Gastrocnemius medialis (tissue), 4 donors: ENCODE measurements at regions not wholly inside any gene's neighbourhood (a gene's known extent, or its start where the extent isn't known, plus 50 kb on each side); places are given as distances from the start of the nearest gene placed in this dataset.

Source experiments
- ATAC-seq, 2 donors: fragments of 150-250 bp; one replicate each; pipeline ENCODE4 v1.9.1; 2016
- DNase-seq, 2 donors: peaks; one replicate each; pipeline ENCODE4 v3.0.0-alpha.2; 2019
- H3K27ac ChIP-seq, 4 donors: fragments of 200-600 bp; sonication (generic); 1 replicate in 1 of 4; 2 replicates in 3 of 4; pipeline ENCODE4 v1.5.1; 2016 to 2018; ENCODE audit warnings: mild to moderate bottlenecking in 2 of 4, moderate library complexity in 1 of 4
- H3K27me3 ChIP-seq, 3 donors: fragments of 200-600 bp; sonication (generic) in 2 of 3; 1 replicate in 1 of 3; 2 replicates in 2 of 3; pipeline versions ENCODE4 v1.5.1 to v1.6.0; 2016 to 2019; ENCODE audit warnings: mild to moderate bottlenecking in 1 of 3, moderate library complexity in 1 of 3
- H3K36me3 ChIP-seq, 2 donors: fragments of 200-600 bp; sonication (generic) in 1 of 2; one replicate each; pipeline ENCODE4 v1.5.1; 2017 to 2018
- H3K4me1 ChIP-seq, 2 donors: fragments of 200-600 bp; sonication (generic) in 1 of 2; one replicate each; pipeline ENCODE4 v1.5.1; 2016 to 2017; ENCODE audit warnings: mild to moderate bottlenecking in 2 of 2
- H3K4me3 ChIP-seq, 4 donors: fragments of 200-600 bp; sonication (generic) in 3 of 4; 1 replicate in 1 of 4; 2 replicates in 3 of 4; pipeline ENCODE4 v1.5.1; 2016 to 2019; ENCODE audit warnings: mild to moderate bottlenecking in 2 of 4
- H3K9me3 ChIP-seq, 3 donors: fragments of 200-600 bp; sonication (generic) in 2 of 3; 1 replicate in 1 of 3; 2 replicates in 2 of 3; pipeline ENCODE4 v1.5.1; 2016 to 2019
- CTCF ChIP-seq, 5 experiments: fragments of 450-650 bp in 3 of 5; fragments of 200-600 bp in 2 of 5; sonication (generic) in 2 of 5; IDR thresholded peaks in 4 of 5; conservative IDR thresholded peaks in 1 of 5; 1 replicate in 4 of 5; 2 replicates in 1 of 5; pipeline ENCODE4 v1.5.1; 2016 to 2019; ENCODE audit warnings: antibody characterized with exemption in 5 of 5, mild to moderate bottlenecking in 3 of 5, moderate library complexity in 3 of 5
- POLR2A ChIP-seq, 2 donors: fragments of 450-650 bp; IDR thresholded peaks; one replicate each; pipeline ENCODE4 v1.6.1; 2017; ENCODE audit warnings: antibody characterized with exemption in 2 of 2, mild to moderate bottlenecking in 2 of 2, moderate library complexity in 2 of 2
- in situ Hi-C, 4 donors: fragments of 200-750 bp; cut with MboI; loops; one replicate each; pipeline versions ENCODE4 v1.15.0 to v1.8.0; 2017; ENCODE audit warnings: low sequenced_read_pairs in 4 of 4
- intact Hi-C: fragments of 100-400 bp; cut with DNase I; formaldehyde crosslinking; loops from one replicate; pipeline ENCODE4 v1.15.1; 2023; ENCODE audit warnings: low total_unique reads

GRCh38 chr18:22112215-22112614 lies 57.2 kb upstream of the GATA6 start:
- in situ Hi-C loops (no loop called here), intact Hi-C loops (no loop called here)
- TF ChIP-seq POLR2A (IDR thresholded peaks at IDR 0.05), result no peak
- no peak for TF ChIP-seq CTCF (IDR thresholded peaks at IDR 0.05 in 4 of 5, conservative IDR thresholded peaks at IDR 0.05 in 1 of 5)
- Histone ChIP-seq H3K36me3 (no peaks in the 10 kb centered on the region), H3K27me3 (no peaks in the 10 kb centered on the region), H3K4me1 (no peaks in the 10 kb centered on the region), H3K9me3 (no peaks in the 10 kb centered on the region), H3K27ac (no peak overlapping the region), H3K4me3 (no peak overlapping the region)
- no peak for ATAC-seq
- no peak for DNase-seq

GRCh38 chr18:22113144-22113844 lies 56.1 kb upstream of the GATA6 start:
- TF ChIP-seq CTCF (IDR thresholded peaks at IDR 0.05 in 4 of 5, conservative IDR thresholded peaks at IDR 0.05 in 1 of 5) (no peak), POLR2A (IDR thresholded peaks at IDR 0.05) (no peak)
- H3K4me1 ChIP-seq, result no peaks in the 10 kb centered on the region
- no peak for ATAC-seq
- in situ Hi-C loops (no loop called here), intact Hi-C loops (no loop called here)
- H3K36me3 ChIP-seq, result no peaks in the 10 kb centered on the region
- H3K4me3 ChIP-seq, result no peak overlapping the region
- H3K9me3 ChIP-seq, result no peaks in the 10 kb centered on the region
- no peak for DNase-seq
- H3K27me3 ChIP-seq, result no peaks in the 10 kb centered on the region
- H3K27ac ChIP-seq, result no peak overlapping the region

- in situ Hi-C loops, result no loop called here
- ATAC-seq (no peak), DNase-seq (no peak)
- Histone ChIP-seq H3K36me3 (no peaks in the 10 kb centered on the region), H3K4me3 (no peak overlapping the region), H3K9me3 (no peaks in the 10 kb centered on the region), H3K4me1 (no peaks in the 10 kb centered on the region), H3K27me3 (no peaks in the 10 kb centered on the region), H3K27ac (no peak overlapping the region)
- TF ChIP-seq POLR2A (IDR thresholded peaks at IDR 0.05), result no peak
- TF ChIP-seq CTCF (IDR thresholded peaks at IDR 0.05 in 4 of 5, conservative IDR thresholded peaks at IDR 0.05 in 1 of 5), result no peak
- intact Hi-C loops, result no loop called here
These were observed 54.7 kb upstream of the GATA6 start for GRCh38 chr18:22114526-22115321.

GRCh38 chr18:22115573-22115972 lies 53.8 kb upstream of the GATA6 start:
- no peaks in the 10 kb centered on the region for H3K27me3 ChIP-seq
- in situ Hi-C loops, result no loop called here
- no peak overlapping the region for H3K27ac ChIP-seq
- DNase-seq (no peak), ATAC-seq (no peak)
- no peak overlapping the region for H3K4me3 ChIP-seq
- intact Hi-C loops, result no loop called here
- H3K4me1 ChIP-seq, result no peaks in the 10 kb centered on the region
- TF ChIP-seq POLR2A (IDR thresholded peaks at IDR 0.05) (no peak), CTCF (IDR thresholded peaks at IDR 0.05 in 4 of 5, conservative IDR thresholded peaks at IDR 0.05 in 1 of 5) (no peak)
- no peaks in the 10 kb centered on the region for H3K9me3 ChIP-seq
- H3K36me3 ChIP-seq, result no peaks in the 10 kb centered on the region
